Smooth muscle cell (in vitro differentiated cells): ENCODE measurements at regions not wholly inside any gene's neighbourhood (a gene's known extent, or its start where the extent isn't known, plus 50 kb on each side); places are given as distances from the start of the nearest gene placed in this dataset.

Source experiments
- DNase-seq: peaks from one replicate; lab custom pipeline; 2025; ENCODE audit not compliant: unreplicated experiment; lab: John Stamatoyannopoulos, UW
- H2AFZ ChIP-seq: fragments of 200-600 bp; sonication (generic); 2 replicates; pipeline ENCODE4 v1.6.0; 2016; ENCODE audit warnings: antibody characterized with exemption, low read depth, mild to moderate bottlenecking
- H3F3A ChIP-seq: fragments of 200-600 bp; sonication (generic); 2 replicates; pipeline ENCODE4 v1.6.0; 2017; ENCODE audit warnings: antibody characterized with exemption, low read depth
- H3K27ac ChIP-seq: fragments of 200-600 bp; sonication (generic); 2 replicates; pipeline ENCODE4 v1.5.1; 2016; ENCODE audit warnings: low read depth, mild to moderate bottlenecking
- H3K27me3 ChIP-seq: fragments of 200-600 bp; sonication (generic); 2 replicates; pipeline ENCODE4 v1.6.1; 2016; ENCODE audit warnings: low read depth, mild to moderate bottlenecking
- H3K36me3 ChIP-seq: fragments of 200-600 bp; sonication (generic); 2 replicates; pipeline ENCODE4 v1.5.1; 2016; ENCODE audit warnings: low read depth
- H3K4me1 ChIP-seq: fragments of 200-600 bp; sonication (generic); 2 replicates; pipeline ENCODE4 v1.5.1; 2016; ENCODE audit warnings: low read depth
- H3K4me2 ChIP-seq: fragments of 200-600 bp; sonication (generic); 2 replicates; pipeline ENCODE4 v1.6.0; 2016; ENCODE audit warnings: mild to moderate bottlenecking
- H3K4me3 ChIP-seq: fragments of 200-600 bp; sonication (generic); 2 replicates; pipeline ENCODE4 v1.5.1; 2016; ENCODE audit warnings: mild to moderate bottlenecking
- H3K79me2 ChIP-seq: fragments of 200-600 bp; sonication (generic); 2 replicates; pipeline ENCODE4 v1.6.0; 2016; ENCODE audit warnings: low read depth, mild to moderate bottlenecking
- H3K9ac ChIP-seq: fragments of 200-600 bp; sonication (generic); 2 replicates; pipeline ENCODE4 v1.6.0; 2016; ENCODE audit warnings: low read depth
- H3K9me3 ChIP-seq: fragments of 200-600 bp; sonication (generic); replicated peaks from 2 replicates; pipeline ENCODE4 v1.5.1; 2016; ENCODE audit warnings: low read depth
- H4K20me1 ChIP-seq: fragments of 200-600 bp; sonication (generic); 2 replicates; pipeline ENCODE4 v1.6.0; 2016; ENCODE audit warnings: low read depth
- WGBS: methylation state at CpG from one replicate; pipeline ENCODE4 v1.1.7; 2016; ENCODE audit warnings: low lambda C conversion rate; 5-methylcytosine and 5-hydroxymethylcytosine counted together
- TF ChIP-seq, protein P1 (sequence below): fragments of 200-600 bp; sonication (generic); IDR thresholded peaks from 2 replicates; pipeline ENCODE4 v1.5.1; 2017; ENCODE audit warnings: borderline replicate concordance, mild to moderate bottlenecking, antibody characterized with exemption; ENCODE audit not compliant: insufficient read depth, poor library complexity, severe bottlenecking

DNA sequence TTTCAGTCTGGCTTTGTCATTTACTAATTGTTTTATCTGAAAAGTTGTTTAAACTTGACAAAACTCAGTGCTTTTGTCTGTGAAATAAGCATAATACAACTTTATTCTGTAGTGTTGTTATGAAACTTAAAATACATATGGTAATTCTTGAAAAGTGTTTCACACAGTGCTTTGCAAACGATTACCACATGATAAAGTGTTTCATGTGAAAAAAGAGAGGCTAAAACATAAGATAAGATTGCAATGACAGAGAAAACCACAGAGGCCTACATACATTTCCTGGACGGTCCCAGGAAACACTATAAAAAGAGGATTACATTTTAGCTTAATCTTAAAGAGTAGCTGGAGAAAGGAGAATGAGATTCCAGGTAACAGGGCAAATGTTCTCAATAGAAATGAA, 1934.6 kb upstream of the LRRTM1 start:
- Histone ChIP-seq H3K4me3 (no peak overlapping the region), H3K9ac (no peak overlapping the region), H4K20me1 (no peaks in the 10 kb centered on the region), H3K4me2 (peak overlapping the region; percentile 36), H3K36me3 (no peaks in the 10 kb centered on the region), H3K79me2 (no peaks in the 10 kb centered on the region), H3K9me3 (no peaks in the 10 kb centered on the region), H3K4me1 (no peaks in the 10 kb centered on the region), H2AFZ (peak overlapping the region; percentile 38), H3K27ac (no peak overlapping the region), H3K27me3 (no peaks in the 10 kb centered on the region), H3F3A (peaks cover 4% of the 10 kb centered on the region)
- TF ChIP-seq, protein P1, sequence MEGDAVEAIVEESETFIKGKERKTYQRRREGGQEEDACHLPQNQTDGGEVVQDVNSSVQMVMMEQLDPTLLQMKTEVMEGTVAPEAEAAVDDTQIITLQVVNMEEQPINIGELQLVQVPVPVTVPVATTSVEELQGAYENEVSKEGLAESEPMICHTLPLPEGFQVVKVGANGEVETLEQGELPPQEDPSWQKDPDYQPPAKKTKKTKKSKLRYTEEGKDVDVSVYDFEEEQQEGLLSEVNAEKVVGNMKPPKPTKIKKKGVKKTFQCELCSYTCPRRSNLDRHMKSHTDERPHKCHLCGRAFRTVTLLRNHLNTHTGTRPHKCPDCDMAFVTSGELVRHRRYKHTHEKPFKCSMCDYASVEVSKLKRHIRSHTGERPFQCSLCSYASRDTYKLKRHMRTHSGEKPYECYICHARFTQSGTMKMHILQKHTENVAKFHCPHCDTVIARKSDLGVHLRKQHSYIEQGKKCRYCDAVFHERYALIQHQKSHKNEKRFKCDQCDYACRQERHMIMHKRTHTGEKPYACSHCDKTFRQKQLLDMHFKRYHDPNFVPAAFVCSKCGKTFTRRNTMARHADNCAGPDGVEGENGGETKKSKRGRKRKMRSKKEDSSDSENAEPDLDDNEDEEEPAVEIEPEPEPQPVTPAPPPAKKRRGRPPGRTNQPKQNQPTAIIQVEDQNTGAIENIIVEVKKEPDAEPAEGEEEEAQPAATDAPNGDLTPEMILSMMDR = no peak
- no peak for DNase-seq
- 12% methylated on average over 2 of the region's 2 CpGs for WGBS

DNA sequence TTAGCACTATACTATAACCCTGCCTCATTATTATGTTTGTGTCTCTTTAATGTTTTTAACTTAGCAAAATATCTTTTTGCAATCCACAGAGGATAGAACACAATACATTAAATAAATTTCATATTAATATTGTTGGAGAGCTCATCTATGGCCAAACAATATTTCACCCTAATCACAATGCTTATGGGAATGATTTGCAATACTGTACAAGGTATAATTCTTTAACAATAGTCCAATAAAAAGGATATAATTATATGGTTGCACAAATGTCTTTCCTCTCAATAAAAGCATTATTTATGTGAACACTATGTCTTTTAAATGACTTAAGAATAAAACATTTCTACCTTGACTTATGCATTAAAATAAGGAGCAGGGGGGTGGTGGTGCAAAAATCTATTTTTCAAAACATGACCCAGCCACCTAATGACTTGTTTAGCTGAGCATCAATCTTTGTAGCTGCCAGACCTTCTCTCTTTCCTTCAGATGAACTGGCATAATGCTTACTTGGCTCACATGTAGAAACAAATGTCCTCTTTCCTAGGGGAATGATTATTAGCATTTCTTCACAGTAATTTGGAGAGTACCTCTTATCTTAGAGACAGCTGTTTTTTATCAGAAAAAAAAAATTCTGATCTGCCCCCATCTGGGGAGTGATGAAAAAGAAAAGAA, 1933.6 kb upstream of the LRRTM1 start:
- no peaks in the 10 kb centered on the region for H4K20me1 ChIP-seq
- no peak overlapping the region for H3K4me3 ChIP-seq
- H3K4me1 ChIP-seq = no peaks in the 10 kb centered on the region
- DNase-seq = no peak
- TF ChIP-seq, protein P1 = no peak
- H3K27ac ChIP-seq = no peak overlapping the region
- H3K4me2 ChIP-seq = peak overlapping the region; percentile 36
- no peaks in the 10 kb centered on the region for H3K79me2 ChIP-seq
- no peaks in the 10 kb centered on the region for H3K27me3 ChIP-seq
- H3F3A ChIP-seq = peaks cover 4% of the 10 kb centered on the region
- H3K9me3 ChIP-seq = no peaks in the 10 kb centered on the region
- H3K36me3 ChIP-seq = no peaks in the 10 kb centered on the region
- H3K9ac ChIP-seq = no peak overlapping the region
- H2AFZ ChIP-seq = peak overlapping the region; percentile 78

DNA sequence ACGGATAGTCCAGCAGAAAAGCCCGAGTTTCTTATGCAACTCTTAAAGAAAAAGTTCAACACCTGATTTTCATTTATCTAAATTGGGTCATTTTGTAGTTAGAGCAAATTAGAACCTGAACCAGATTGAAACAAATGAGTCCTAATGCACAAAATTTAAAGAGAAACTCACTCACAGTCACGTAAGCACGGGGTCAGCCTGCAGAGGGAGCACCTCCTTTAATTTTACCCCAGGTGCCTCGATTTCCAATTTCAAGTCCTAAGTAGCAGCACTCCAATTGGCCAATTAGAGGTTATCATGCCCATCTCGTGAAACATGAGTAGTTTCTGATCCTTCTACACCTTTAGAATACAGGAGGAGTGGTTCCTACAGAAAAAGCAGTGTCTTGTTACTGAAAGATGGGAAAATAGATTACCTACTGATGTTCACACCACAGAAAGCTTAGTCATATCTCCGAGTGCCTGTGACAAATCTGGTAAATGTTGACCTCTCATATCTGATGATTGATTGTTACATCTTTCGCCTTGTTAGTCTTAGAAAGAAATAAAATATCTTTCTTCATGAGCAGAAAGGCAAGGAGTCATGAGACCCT, 1929.8 kb upstream of the LRRTM1 start:
- no peak overlapping the region for H3K4me3 ChIP-seq
- H3K27ac ChIP-seq = no peak overlapping the region
- no peaks in the 10 kb centered on the region for H3K4me1 ChIP-seq
- WGBS = 77% methylated on average over 8 of the region's 8 CpGs
- H3F3A ChIP-seq = peaks cover 4% of the 10 kb centered on the region
- DNase-seq = no peak
- no peaks in the 10 kb centered on the region for H4K20me1 ChIP-seq
- no peaks in the 10 kb centered on the region for H3K9me3 ChIP-seq
- H3K9ac ChIP-seq = no peak overlapping the region
- no peak overlapping the region for H3K4me2 ChIP-seq
- no peaks in the 10 kb centered on the region for H3K36me3 ChIP-seq
- H2AFZ ChIP-seq = peak overlapping the region; percentile 34
- no peaks in the 10 kb centered on the region for H3K79me2 ChIP-seq
- TF ChIP-seq, protein P1 = peak; percentile 9
- H3K27me3 ChIP-seq = no peaks in the 10 kb centered on the region

DNA sequence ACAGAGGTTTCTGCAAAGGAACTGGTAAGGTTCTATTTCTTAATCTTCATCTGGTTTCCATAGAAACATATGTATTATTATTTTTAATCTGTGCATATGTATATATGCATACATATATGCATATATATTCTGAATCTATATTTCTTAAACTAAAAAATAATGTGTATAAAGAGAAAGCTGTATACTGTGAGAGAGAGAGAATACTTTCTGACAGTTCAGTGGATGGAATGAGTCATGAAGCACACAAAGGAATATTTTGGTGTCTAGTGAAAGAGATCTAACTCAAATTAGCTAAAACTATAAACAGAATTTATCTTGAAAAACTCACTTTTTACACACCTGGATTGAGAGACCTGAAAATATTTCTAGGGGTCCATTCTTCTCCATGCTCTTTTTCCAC, 1929.3 kb upstream of the LRRTM1 start:
- Histone ChIP-seq H3K79me2 (no peaks in the 10 kb centered on the region), H3K27ac (no peak overlapping the region), H3K4me1 (no peaks in the 10 kb centered on the region), H3K9me3 (no peaks in the 10 kb centered on the region), H3K27me3 (no peaks in the 10 kb centered on the region), H3K9ac (no peak overlapping the region), H4K20me1 (no peaks in the 10 kb centered on the region), H3K4me2 (no peak overlapping the region), H3K4me3 (no peak overlapping the region), H3K36me3 (no peaks in the 10 kb centered on the region), H3F3A (peaks cover 4% of the 10 kb centered on the region), H2AFZ (peak overlapping the region; percentile 34)
- no peak for DNase-seq
- TF ChIP-seq, protein P1 = no peak
